ENCODE measurements at regions not wholly inside any gene's neighbourhood (a gene's known extent, or its start where the extent isn't known, plus 50 kb on each side); places are given as distances from the start of the nearest gene placed in this dataset.
A peak's percentile ranks its signal among the peaks of the same experiment; 100 is the strongest.

GRCh38 chr7:56291-56913, 136.0 kb upstream of the FAM20C start:
- DNase-seq (ENCODE audit: low spot score): no peak

DNA sequence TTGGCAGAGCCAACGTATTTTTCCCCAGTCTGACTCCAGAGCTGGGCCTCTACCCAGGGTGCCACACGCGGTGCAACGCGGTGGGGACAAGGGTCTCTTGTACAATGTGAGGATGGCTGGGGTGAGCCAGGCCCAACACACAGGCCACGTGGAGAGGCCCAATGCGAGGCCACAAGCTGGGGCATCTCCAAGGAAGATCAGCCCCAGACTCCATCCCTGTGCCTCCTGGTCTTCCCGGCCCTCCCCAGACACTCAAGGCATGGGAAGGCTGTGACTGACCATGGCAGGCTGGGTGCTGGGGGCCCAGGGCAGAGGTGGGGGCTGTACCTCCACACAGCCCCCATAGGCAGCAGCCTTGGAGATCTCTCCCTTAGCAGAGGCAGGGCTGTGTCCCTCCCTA, 135.3 kb upstream of the FAM20C start:
- DNase-seq (ENCODE audit: low spot score): no peak

- no peak for DNase-seq (ENCODE audit: low spot score)
These were observed 134.7 kb upstream of the FAM20C start for GRCh38 chr7:57482-58255.

GRCh38 chr7:58316-58715, 134.1 kb upstream of the FAM20C start:
- DNase-seq (ENCODE audit: low spot score): no peak

GRCh38 chr7:59079-60016, 133.0 kb upstream of the FAM20C start:
- no peak for DNase-seq (ENCODE audit: low spot score)

- DNase-seq (ENCODE audit: low spot score): no peak
These were observed 132.2 kb upstream of the FAM20C start for GRCh38 chr7:60017-60675.

- DNase-seq (ENCODE audit: low spot score): no peak
These were observed 131.7 kb upstream of the FAM20C start for GRCh38 chr7:60706-61105.

DNA sequence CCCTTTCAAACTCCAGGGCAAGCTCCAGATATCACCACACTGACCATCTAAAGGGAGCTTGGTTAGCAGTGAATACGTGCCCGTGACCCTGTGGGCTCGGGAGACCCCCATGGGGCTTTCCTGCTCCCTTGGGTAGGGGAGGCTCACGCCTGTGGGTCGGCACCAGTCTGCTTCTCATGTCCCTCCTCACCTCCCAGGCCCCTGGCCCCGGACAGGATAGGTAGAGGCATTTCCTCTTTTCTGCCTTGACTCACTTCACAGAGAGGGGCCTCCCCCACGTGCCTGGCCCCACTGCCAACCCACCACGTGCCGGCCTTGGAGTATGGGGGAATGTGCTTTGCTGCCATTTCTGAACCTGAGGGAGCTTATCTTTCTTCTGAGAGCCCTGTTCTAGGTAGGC, 131.3 kb upstream of the FAM20C start:
- no peak for DNase-seq (ENCODE audit: low spot score)

DNA sequence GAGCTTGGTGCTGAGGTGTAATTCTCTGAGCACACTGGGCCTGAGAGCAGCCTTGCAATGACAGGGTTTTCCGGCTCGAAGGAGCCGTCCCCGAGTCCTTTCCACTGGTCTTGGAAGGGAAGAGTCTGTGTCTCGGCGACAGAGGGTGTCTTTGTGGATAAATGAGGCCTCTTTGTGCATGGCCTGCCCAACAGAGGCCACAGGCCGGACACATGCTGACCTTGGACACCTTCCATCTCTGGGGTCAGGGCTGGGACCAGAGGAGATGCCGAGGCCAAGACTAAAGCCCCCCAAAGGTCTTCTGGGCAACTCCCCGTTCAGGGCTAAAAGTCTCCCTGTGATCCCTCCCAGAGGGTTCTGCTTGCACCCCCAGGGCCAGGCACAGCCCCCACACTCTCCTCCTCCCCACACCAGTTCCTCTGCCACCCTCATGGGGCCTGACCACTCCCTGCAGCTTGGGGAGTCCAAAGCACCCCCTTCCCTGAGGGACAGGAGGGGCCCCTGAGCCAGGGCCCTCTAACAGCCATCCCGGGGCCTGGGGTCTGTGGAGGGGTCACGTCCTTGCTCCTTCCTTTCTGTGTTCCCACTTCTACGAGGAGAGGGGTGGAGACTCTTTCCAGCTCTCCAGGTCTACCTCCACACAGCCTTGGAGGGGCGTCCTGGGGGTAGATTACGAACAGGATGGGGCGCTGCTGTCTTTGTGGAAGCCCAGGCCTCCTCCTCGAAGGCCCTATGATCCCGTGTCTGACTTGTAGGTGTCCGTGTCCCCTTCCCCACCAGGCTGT, 130.6 kb upstream of the FAM20C start:
- peak; percentile 35 for DNase-seq (ENCODE audit: low spot score)

- no peak for DNase-seq (ENCODE audit: low spot score)
These were observed 129.8 kb upstream of the FAM20C start for GRCh38 chr7:62361-63116.

GRCh38 chr7:63117-63480, 129.3 kb upstream of the FAM20C start:
- no peak for DNase-seq (ENCODE audit: low spot score)

GRCh38 chr7:63521-64021, 128.8 kb upstream of the FAM20C start:
- DNase-seq (ENCODE audit: low spot score): no peak

GRCh38 chr7:64098-64915, 128.1 kb upstream of the FAM20C start:
- DNase-seq (ENCODE audit: low spot score): peak; percentile 80

GRCh38 chr7:64916-65341, 127.4 kb upstream of the FAM20C start:
- DNase-seq (ENCODE audit: low spot score): no peak

GRCh38 chr7:65554-65953, 126.8 kb upstream of the FAM20C start:
- DNase-seq (ENCODE audit: low spot score): no peak

- no peak for DNase-seq (ENCODE audit: low spot score)
These were observed 126.1 kb upstream of the FAM20C start for GRCh38 chr7:66296-66695.

GRCh38 chr7:66741-67140, 125.6 kb upstream of the FAM20C start:
- no peak for DNase-seq (ENCODE audit: low spot score)

GRCh38 chr7:67661-68395, 124.5 kb upstream of the FAM20C start:
- DNase-seq (ENCODE audit: low spot score): no peak

GRCh38 chr7:68629-69028, 123.7 kb upstream of the FAM20C start:
- no peak for DNase-seq (ENCODE audit: low spot score)
